HCT116 (cell line): ENCODE measurements at regions not wholly inside any gene's neighbourhood (a gene's known extent, or its start where the extent isn't known, plus 50 kb on each side); places are given as distances from the start of the nearest gene placed in this dataset.

Experiments used
- ATAC-seq: fragments of 200-7000 bp; cut with Tn5 transposase; 2 replicates; pipeline ENCODE4 v1.9.1; 2020; ENCODE audit warnings: mild to moderate bottlenecking, moderate library complexity
- BruUV-seq: library from RNA; stranded (reverse); fragments of 400-500 nt; replicated peaks from 2 replicates; lab custom pipeline; 2021; lab: Mats Ljungman, UMichigan
- CTCF ChIA-PET: fragments of 300-600 bp; sonication (Branson Sonifier 250); formaldehyde crosslinking; loops from one replicate; lab custom pipeline; 2021; ENCODE audit warnings: antibody characterized with exemption; lab: Charles Lee
- POLR2A ChIA-PET: fragments of 300-600, 350-600 bp; sonication (Branson Sonifier 250); formaldehyde crosslinking; loops from one replicate; lab custom pipeline; 2021; ENCODE audit warnings: antibody characterized with exemption; lab: Charles Lee
- RAD21 ChIA-PET, 2 experiments: fragments of 300-600 bp; sonication (Branson Sonifier 250); formaldehyde crosslinking; loops; one replicate each; lab custom pipeline; 2023; ENCODE audit warnings: low total read pairs in 2 of 2; ENCODE audit not compliant: uncharacterized antibody in 2 of 2, unreplicated experiment in 2 of 2, low non-redundant PET in 1 of 2; lab: Charles Lee
- DNase-seq: peaks from one replicate; pipeline ENCODE4 v3.0.0-alpha.2; 2010; ENCODE audit warnings: low read depth, low spot score
- H2AFZ ChIP-seq: fragments of 200-600 bp; shearing (Covaris generic), sonication (generic); 2 replicates; pipeline ENCODE4 v1.6.1; 2017; ENCODE audit warnings: low read depth, mixed run types, mixed read lengths, antibody characterized with exemption, low read length; ENCODE audit not compliant: poor library complexity, severe bottlenecking
- H3K27ac ChIP-seq: 2 replicates; pipeline ENCODE4 v1.5.1; 2012; ENCODE audit warnings: low read depth, low read length
- H3K27me3 ChIP-seq: fragments of 200-600 bp; sonication (generic); 2 replicates; pipeline ENCODE4 v1.6.1; 2016; ENCODE audit warnings: mixed run types, low read length, mixed read lengths; ENCODE audit not compliant: insufficient read depth
- H3K36me3 ChIP-seq, 2 experiments: fragments of 200-500 bp in 1 of 2; fragments of 200-600 bp in 1 of 2; sonication (Bioruptor generic) in 1 of 2; sonication (generic) in 1 of 2; 2 replicates each; pipeline versions ENCODE4 v1.5.1 to v1.6.1; 2014 to 2016; ENCODE audit warnings: low read length in 2 of 2, inconsistent platforms in 1 of 2, mixed read lengths in 1 of 2, mixed run types in 1 of 2; ENCODE audit not compliant: insufficient read depth in 2 of 2, control insufficient read depth in 1 of 2
- H3K4me1 ChIP-seq, 2 experiments: fragments of 200-600 bp in 1 of 2; sonication (generic) in 1 of 2; 2 replicates each; pipeline versions ENCODE4 v1.5.1 to v1.6.1; 2012 to 2017; ENCODE audit warnings: low read length in 2 of 2, inconsistent platforms in 1 of 2, mild to moderate bottlenecking in 1 of 2, mixed read lengths in 1 of 2, mixed run types in 1 of 2, moderate library complexity in 1 of 2; ENCODE audit not compliant: insufficient read depth in 2 of 2, control insufficient read depth in 1 of 2
- H3K4me2 ChIP-seq: fragments of 200-600 bp; sonication (generic); 2 replicates; pipeline ENCODE4 v1.6.1; 2017; ENCODE audit warnings: mixed run types, low read length, mixed read lengths
- H3K4me3 ChIP-seq, 2 experiments: fragments of 200-600 bp in 1 of 2; sonication (generic) in 1 of 2; replicated peaks in 1 of 2; 2 replicates each; pipeline ENCODE4 v1.5.1; 2011 to 2016; ENCODE audit warnings: low read length in 2 of 2, control low read depth in 1 of 2, low read depth in 1 of 2, mild to moderate bottlenecking in 1 of 2, mixed read lengths in 1 of 2, mixed run types in 1 of 2
- H3K79me2 ChIP-seq: fragments of 200-600 bp; sonication (generic); 2 replicates; pipeline ENCODE4 v1.6.1; 2017; ENCODE audit warnings: mild to moderate bottlenecking, mixed run types, low read length, moderate library complexity, mixed read lengths; ENCODE audit not compliant: insufficient read depth
- H3K9ac ChIP-seq: fragments of 200-600 bp; sonication (generic); 2 replicates; pipeline ENCODE4 v1.6.1; 2016; ENCODE audit warnings: low read length, mixed read lengths
- H3K9me2 ChIP-seq: fragments of 200-600 bp; sonication (generic), shearing (Covaris generic); 2 replicates; pipeline ENCODE4 v1.6.1; 2017; ENCODE audit warnings: mixed run types, mild to moderate bottlenecking, moderate library complexity; ENCODE audit not compliant: insufficient read depth
- H3K9me3 ChIP-seq, 2 experiments: fragments of 200-500 bp in 1 of 2; fragments of 200-600 bp in 1 of 2; sonication (Bioruptor generic) in 1 of 2; sonication (generic) in 1 of 2; 2 replicates each; pipeline ENCODE4 v1.6.1; 2014 to 2017; ENCODE audit warnings: low read length in 2 of 2, mixed read lengths in 2 of 2, inconsistent platforms in 1 of 2, low read depth in 1 of 2, mild to moderate bottlenecking in 1 of 2, mixed run types in 1 of 2, moderate library complexity in 1 of 2; ENCODE audit not compliant: control insufficient read depth in 1 of 2, insufficient read depth in 1 of 2
- H4K20me1 ChIP-seq: fragments of 200-600 bp; sonication (generic), shearing (Covaris generic); 2 replicates; pipeline ENCODE4 v1.6.1; 2017; ENCODE audit warnings: mixed run types, mild to moderate bottlenecking, moderate library complexity; ENCODE audit not compliant: insufficient read depth
- CBX3 ChIP-seq: IDR thresholded peaks from 2 replicates; pipeline ENCODE4 v1.6.1; 2012; ENCODE audit warnings: low read depth
- CEBPB ChIP-seq: IDR thresholded peaks from 2 replicates; pipeline ENCODE4 v1.6.1; 2012; ENCODE audit warnings: low read depth
- EGR1 ChIP-seq: IDR thresholded peaks from 2 replicates; pipeline ENCODE4 v1.6.1; 2012; ENCODE audit warnings: low read depth
- EZH2phosphoT487 ChIP-seq: fragments of 200-600 bp; IDR thresholded peaks from 2 replicates; pipeline ENCODE4 v1.6.1; 2018; ENCODE audit warnings: antibody characterized with exemption, borderline replicate concordance
- POLR2AphosphoS5 ChIP-seq: IDR thresholded peaks from 2 replicates; pipeline ENCODE4 v1.6.1; 2011; ENCODE audit warnings: mild to moderate bottlenecking, low read depth, low read length, moderate library complexity
- SP1 ChIP-seq: IDR thresholded peaks from 2 replicates; pipeline ENCODE4 v1.6.1; 2012; ENCODE audit warnings: low read depth
- SRF ChIP-seq: IDR thresholded peaks from 2 replicates; pipeline ENCODE4 v1.6.1; 2012; ENCODE audit warnings: low read depth
- TCF7L2 ChIP-seq: IDR thresholded peaks from 2 replicates; pipeline ENCODE4 v1.7.0; 2011; ENCODE audit warnings: borderline replicate concordance, inconsistent platforms; ENCODE audit not compliant: insufficient read depth, insufficient read length; ENCODE audit errors: extremely low read depth
- ZNF274 ChIP-seq: fragments of 200-500 bp; sonication (Bioruptor generic); IDR thresholded peaks from 2 replicates; pipeline ENCODE4 v1.6.1; 2014; ENCODE audit warnings: mild to moderate bottlenecking, low read depth, low read length, inconsistent platforms
- intact Hi-C: fragments of 100-400 bp; cut with micrococcal nuclease; formaldehyde crosslinking; loops from 2 replicates; pipeline ENCODE4 v1.10.0; 2022
- TF ChIP-seq, protein P1 (sequence below), 3 experiments: fragments of 200-600 bp in 1 of 3; sonication (generic) in 1 of 3; IDR thresholded peaks in 2 of 3; conservative IDR thresholded peaks in 1 of 3; 2 replicates each; pipeline ENCODE4 v1.5.1; 2012 to 2017; ENCODE audit warnings: low read depth in 2 of 3, low read length in 2 of 3, antibody characterized with exemption in 1 of 3, borderline replicate concordance in 1 of 3, control low read depth in 1 of 3, mild to moderate bottlenecking in 1 of 3, mixed read lengths in 1 of 3, mixed run types in 1 of 3, moderate library complexity in 1 of 3; ENCODE audit not compliant: insufficient read depth in 1 of 3
- TF ChIP-seq, protein P2 (sequence below): IDR thresholded peaks from 2 replicates; pipeline ENCODE4 v1.6.1; 2011; ENCODE audit warnings: mild to moderate bottlenecking, low read length, moderate library complexity; ENCODE audit not compliant: insufficient replicate concordance; ENCODE audit errors: extremely low read depth
- TF ChIP-seq, protein P3 (sequence below): IDR thresholded peaks from 2 replicates; pipeline ENCODE4 v1.6.1; 2012; ENCODE audit warnings: low read depth
- TF ChIP-seq, protein P4 (sequence below): IDR thresholded peaks from 2 replicates; pipeline ENCODE4 v1.6.1; 2012

DNA sequence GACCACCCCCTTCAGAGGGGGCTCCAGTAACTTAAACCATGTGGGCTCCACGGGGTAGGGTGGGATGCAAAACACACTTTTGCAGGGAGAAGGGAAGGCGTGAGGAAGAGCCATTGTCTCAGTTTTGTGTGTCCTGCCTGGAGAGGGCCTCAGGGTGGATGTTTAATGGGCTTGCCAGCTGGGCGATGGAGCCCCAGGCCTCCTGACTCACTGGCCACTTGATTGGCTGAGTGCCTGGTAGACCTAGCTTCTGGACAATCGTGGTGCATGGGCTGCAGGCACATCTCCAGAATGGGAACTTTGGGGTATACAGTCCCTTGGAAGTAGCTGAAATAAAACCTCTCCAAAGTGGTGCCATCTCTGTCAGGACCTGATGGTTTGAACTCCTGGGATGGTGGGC, 118.3 kb upstream of the MRPS22 start:
- intact Hi-C loops, result no loop called here
- Histone ChIP-seq H3K9ac (no peak overlapping the region), H3K27ac (no peak overlapping the region), H2AFZ (no peak overlapping the region), H3K36me3 (no peaks in the 10 kb centered on the region), H3K27me3 (no peaks in the 10 kb centered on the region), H3K79me2 (no peaks in the 10 kb centered on the region), H3K9me2 (no peaks in the 10 kb centered on the region), H3K4me3 (no peak overlapping the region), H4K20me1 (no peaks in the 10 kb centered on the region), H3K9me3 (no peaks in the 10 kb centered on the region), H3K4me2 (no peak overlapping the region), H3K4me1 (peaks cover 0 to 7% of the 10 kb centered on the region in 2 experiments; a peak in 1 of 4 replicates)
- ATAC-seq (no peak), DNase-seq (no peak)
- TF ChIP-seq TCF7L2, result no peak
- POLR2A ChIA-PET, result no interaction called here
- CTCF ChIA-PET, result no interaction called here
- RAD21 ChIA-PET, result no interaction called here
- no TSS peak for BruUV-seq

DNA sequence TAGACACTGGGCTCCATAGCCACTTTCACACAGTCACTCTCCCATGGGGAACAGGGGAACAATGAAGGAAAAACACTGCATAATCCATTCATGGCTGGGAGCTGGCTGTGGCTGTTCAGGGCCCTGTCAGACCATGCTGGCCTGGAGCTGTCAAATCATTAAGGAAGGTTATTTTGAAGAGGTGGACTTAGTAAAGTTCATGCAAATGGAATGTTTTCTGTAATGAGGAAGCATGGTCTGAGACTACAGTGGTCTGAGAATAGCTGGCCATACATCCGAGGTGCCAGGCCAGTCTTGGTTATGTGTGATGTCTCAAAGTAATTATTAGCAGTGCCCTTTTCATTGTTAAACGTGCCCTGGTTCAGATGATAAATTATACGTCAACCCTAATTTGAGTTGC, 117.1 kb upstream of the MRPS22 start:
- ATAC-seq (no peak), DNase-seq (no peak)
- RAD21 ChIA-PET, result no interaction called here
- no peak overlapping the region for H3K4me2 ChIP-seq
- H3K4me3 ChIP-seq, result no peak overlapping the region
- peaks cover 0 to 7% of the 10 kb centered on the region in 2 experiments; a peak in 1 of 4 replicates for H3K4me1 ChIP-seq
- no peak overlapping the region for H2AFZ ChIP-seq
- no peaks in the 10 kb centered on the region for H4K20me1 ChIP-seq
- H3K36me3 ChIP-seq, result no peaks in the 10 kb centered on the region
- no peaks in the 10 kb centered on the region for H3K9me3 ChIP-seq
- BruUV-seq, result no TSS peak
- H3K27me3 ChIP-seq, result no peaks in the 10 kb centered on the region
- H3K9me2 ChIP-seq, result no peaks in the 10 kb centered on the region
- H3K9ac ChIP-seq, result no peak overlapping the region
- intact Hi-C loops, result no loop called here
- H3K79me2 ChIP-seq, result no peaks in the 10 kb centered on the region
- CTCF ChIA-PET, result no interaction called here
- no peak overlapping the region for H3K27ac ChIP-seq
- POLR2A ChIA-PET, result no interaction called here
- TF ChIP-seq, protein P1, sequence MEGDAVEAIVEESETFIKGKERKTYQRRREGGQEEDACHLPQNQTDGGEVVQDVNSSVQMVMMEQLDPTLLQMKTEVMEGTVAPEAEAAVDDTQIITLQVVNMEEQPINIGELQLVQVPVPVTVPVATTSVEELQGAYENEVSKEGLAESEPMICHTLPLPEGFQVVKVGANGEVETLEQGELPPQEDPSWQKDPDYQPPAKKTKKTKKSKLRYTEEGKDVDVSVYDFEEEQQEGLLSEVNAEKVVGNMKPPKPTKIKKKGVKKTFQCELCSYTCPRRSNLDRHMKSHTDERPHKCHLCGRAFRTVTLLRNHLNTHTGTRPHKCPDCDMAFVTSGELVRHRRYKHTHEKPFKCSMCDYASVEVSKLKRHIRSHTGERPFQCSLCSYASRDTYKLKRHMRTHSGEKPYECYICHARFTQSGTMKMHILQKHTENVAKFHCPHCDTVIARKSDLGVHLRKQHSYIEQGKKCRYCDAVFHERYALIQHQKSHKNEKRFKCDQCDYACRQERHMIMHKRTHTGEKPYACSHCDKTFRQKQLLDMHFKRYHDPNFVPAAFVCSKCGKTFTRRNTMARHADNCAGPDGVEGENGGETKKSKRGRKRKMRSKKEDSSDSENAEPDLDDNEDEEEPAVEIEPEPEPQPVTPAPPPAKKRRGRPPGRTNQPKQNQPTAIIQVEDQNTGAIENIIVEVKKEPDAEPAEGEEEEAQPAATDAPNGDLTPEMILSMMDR (IDR thresholded peaks at IDR 0.05 in 2 of 3, conservative IDR thresholded peaks at IDR 0.05 in 1 of 3; ENCODE audit: borderline replicate concordance in 1 of 3, insufficient read depth in 1 of 3, low read depth in 2 of 3, low read length in 2 of 3), result no peak
- TF ChIP-seq, protein P2, sequence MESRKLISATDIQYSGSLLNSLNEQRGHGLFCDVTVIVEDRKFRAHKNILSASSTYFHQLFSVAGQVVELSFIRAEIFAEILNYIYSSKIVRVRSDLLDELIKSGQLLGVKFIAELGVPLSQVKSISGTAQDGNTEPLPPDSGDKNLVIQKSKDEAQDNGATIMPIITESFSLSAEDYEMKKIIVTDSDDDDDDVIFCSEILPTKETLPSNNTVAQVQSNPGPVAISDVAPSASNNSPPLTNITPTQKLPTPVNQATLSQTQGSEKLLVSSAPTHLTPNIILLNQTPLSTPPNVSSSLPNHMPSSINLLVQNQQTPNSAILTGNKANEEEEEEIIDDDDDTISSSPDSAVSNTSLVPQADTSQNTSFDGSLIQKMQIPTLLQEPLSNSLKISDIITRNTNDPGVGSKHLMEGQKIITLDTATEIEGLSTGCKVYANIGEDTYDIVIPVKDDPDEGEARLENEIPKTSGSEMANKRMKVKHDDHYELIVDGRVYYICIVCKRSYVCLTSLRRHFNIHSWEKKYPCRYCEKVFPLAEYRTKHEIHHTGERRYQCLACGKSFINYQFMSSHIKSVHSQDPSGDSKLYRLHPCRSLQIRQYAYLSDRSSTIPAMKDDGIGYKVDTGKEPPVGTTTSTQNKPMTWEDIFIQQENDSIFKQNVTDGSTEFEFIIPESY, result no peak
- no peak for TF ChIP-seq SRF
- TF ChIP-seq ZNF274, result no peak
- TF ChIP-seq, protein P3, sequence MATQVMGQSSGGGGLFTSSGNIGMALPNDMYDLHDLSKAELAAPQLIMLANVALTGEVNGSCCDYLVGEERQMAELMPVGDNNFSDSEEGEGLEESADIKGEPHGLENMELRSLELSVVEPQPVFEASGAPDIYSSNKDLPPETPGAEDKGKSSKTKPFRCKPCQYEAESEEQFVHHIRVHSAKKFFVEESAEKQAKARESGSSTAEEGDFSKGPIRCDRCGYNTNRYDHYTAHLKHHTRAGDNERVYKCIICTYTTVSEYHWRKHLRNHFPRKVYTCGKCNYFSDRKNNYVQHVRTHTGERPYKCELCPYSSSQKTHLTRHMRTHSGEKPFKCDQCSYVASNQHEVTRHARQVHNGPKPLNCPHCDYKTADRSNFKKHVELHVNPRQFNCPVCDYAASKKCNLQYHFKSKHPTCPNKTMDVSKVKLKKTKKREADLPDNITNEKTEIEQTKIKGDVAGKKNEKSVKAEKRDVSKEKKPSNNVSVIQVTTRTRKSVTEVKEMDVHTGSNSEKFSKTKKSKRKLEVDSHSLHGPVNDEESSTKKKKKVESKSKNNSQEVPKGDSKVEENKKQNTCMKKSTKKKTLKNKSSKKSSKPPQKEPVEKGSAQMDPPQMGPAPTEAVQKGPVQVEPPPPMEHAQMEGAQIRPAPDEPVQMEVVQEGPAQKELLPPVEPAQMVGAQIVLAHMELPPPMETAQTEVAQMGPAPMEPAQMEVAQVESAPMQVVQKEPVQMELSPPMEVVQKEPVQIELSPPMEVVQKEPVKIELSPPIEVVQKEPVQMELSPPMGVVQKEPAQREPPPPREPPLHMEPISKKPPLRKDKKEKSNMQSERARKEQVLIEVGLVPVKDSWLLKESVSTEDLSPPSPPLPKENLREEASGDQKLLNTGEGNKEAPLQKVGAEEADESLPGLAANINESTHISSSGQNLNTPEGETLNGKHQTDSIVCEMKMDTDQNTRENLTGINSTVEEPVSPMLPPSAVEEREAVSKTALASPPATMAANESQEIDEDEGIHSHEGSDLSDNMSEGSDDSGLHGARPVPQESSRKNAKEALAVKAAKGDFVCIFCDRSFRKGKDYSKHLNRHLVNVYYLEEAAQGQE, result no peak
- TF ChIP-seq POLR2AphosphoS5, result no peak
- no peak for TF ChIP-seq EGR1
- TF ChIP-seq, protein P4, sequence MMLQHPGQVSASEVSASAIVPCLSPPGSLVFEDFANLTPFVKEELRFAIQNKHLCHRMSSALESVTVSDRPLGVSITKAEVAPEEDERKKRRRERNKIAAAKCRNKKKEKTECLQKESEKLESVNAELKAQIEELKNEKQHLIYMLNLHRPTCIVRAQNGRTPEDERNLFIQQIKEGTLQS, result no peak
- no peak for TF ChIP-seq CBX3
- no peak for TF ChIP-seq SP1
- TF ChIP-seq EZH2phosphoT487, result no peak
- TF ChIP-seq CEBPB, result no peak
